KMS-11 (cell line): ENCODE measurements at regions not wholly inside any gene's neighbourhood (a gene's known extent, or its start where the extent isn't known, plus 50 kb on each side); places are given as distances from the start of the nearest gene placed in this dataset.

Source experiments
- H2AFZ ChIP-seq: fragments of 200-600 bp; sonication (generic); 2 replicates; pipeline ENCODE4 v1.6.1; 2016; ENCODE audit warnings: antibody characterized with exemption, mixed run types, low read depth
- H3K27ac ChIP-seq: fragments of 200-600 bp; sonication (generic); 2 replicates; pipeline ENCODE4 v1.6.1; 2016; ENCODE audit warnings: mild to moderate bottlenecking, mixed run types
- H3K27me3 ChIP-seq: fragments of 200-600 bp; sonication (generic); 2 replicates; pipeline ENCODE4 v1.6.1; 2017; ENCODE audit warnings: mild to moderate bottlenecking, low read depth, mixed run types, moderate library complexity; ENCODE audit not compliant: insufficient read depth
- H3K36me3 ChIP-seq: fragments of 200-600 bp; sonication (generic); 2 replicates; pipeline ENCODE4 v1.6.1; 2017; ENCODE audit warnings: mild to moderate bottlenecking, mixed run types; ENCODE audit not compliant: insufficient read depth
- H3K4me1 ChIP-seq: fragments of 200-600 bp; sonication (generic); 2 replicates; pipeline ENCODE4 v1.6.1; 2016; ENCODE audit warnings: mild to moderate bottlenecking, low read depth, mixed run types; ENCODE audit not compliant: poor library complexity, severe bottlenecking
- H3K4me2 ChIP-seq: fragments of 200-600 bp; sonication (generic); 2 replicates; pipeline ENCODE4 v1.7.0; 2016; ENCODE audit warnings: mild to moderate bottlenecking, mixed run types
- H3K4me3 ChIP-seq: fragments of 200-600 bp; sonication (generic); IDR thresholded peaks from 2 replicates; pipeline ENCODE4 v1.6.1; 2017; ENCODE audit warnings: low read depth, low read length, mixed read lengths; ENCODE audit not compliant: insufficient read depth
- H3K79me2 ChIP-seq: fragments of 200-600 bp; sonication (generic); 2 replicates; pipeline ENCODE4 v1.6.1; 2016; ENCODE audit warnings: low read depth, mixed run types; ENCODE audit not compliant: insufficient read depth
- H3K9ac ChIP-seq: fragments of 200-600 bp; sonication (generic); 2 replicates; pipeline ENCODE4 v1.6.1; 2016; ENCODE audit warnings: mild to moderate bottlenecking, mixed run types
- H4K20me1 ChIP-seq: fragments of 200-600 bp; sonication (generic); 2 replicates; pipeline ENCODE4 v1.6.1; 2016; ENCODE audit warnings: mild to moderate bottlenecking, mixed run types; ENCODE audit not compliant: insufficient read depth
- TF ChIP-seq, protein P1 (sequence below): fragments of 200-600 bp; sonication (generic); conservative IDR thresholded peaks from 2 replicates; pipeline ENCODE4 v1.6.1; 2017; ENCODE audit warnings: low read depth, mild to moderate bottlenecking, antibody characterized with exemption, low read length, moderate library complexity, mixed read lengths

DNA sequence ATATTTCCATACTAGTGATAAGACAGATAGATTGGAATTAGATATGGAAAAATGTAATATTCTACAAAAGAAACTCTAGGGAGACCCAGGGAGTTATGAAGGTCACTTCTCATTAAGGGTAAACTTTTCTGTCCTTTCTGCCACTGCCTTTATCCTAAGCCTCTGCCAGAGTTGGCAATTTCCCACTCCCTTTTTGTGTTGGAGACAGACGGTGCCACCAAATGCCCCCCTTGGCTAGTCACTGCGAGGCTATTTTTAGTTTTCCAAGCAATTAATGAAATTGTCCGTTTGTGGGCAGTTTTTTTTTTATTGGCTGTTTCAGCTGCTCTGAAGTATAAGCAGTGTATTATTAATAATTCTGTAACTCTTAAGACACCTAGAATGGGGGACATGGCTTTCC lies 67.6 kb upstream of the TENM4 start:
- Histone ChIP-seq H3K79me2 (no peaks in the 10 kb centered on the region), H3K4me2 (no peak overlapping the region), H3K4me1 (no peaks in the 10 kb centered on the region), H3K27ac (no peak overlapping the region), H3K27me3 (no peaks in the 10 kb centered on the region), H3K4me3 (no peak overlapping the region), H3K9ac (no peak overlapping the region), H2AFZ (no peak overlapping the region), H4K20me1 (no peaks in the 10 kb centered on the region), H3K36me3 (no peaks in the 10 kb centered on the region)
- TF ChIP-seq, protein P1, sequence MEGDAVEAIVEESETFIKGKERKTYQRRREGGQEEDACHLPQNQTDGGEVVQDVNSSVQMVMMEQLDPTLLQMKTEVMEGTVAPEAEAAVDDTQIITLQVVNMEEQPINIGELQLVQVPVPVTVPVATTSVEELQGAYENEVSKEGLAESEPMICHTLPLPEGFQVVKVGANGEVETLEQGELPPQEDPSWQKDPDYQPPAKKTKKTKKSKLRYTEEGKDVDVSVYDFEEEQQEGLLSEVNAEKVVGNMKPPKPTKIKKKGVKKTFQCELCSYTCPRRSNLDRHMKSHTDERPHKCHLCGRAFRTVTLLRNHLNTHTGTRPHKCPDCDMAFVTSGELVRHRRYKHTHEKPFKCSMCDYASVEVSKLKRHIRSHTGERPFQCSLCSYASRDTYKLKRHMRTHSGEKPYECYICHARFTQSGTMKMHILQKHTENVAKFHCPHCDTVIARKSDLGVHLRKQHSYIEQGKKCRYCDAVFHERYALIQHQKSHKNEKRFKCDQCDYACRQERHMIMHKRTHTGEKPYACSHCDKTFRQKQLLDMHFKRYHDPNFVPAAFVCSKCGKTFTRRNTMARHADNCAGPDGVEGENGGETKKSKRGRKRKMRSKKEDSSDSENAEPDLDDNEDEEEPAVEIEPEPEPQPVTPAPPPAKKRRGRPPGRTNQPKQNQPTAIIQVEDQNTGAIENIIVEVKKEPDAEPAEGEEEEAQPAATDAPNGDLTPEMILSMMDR, result no peak

DNA sequence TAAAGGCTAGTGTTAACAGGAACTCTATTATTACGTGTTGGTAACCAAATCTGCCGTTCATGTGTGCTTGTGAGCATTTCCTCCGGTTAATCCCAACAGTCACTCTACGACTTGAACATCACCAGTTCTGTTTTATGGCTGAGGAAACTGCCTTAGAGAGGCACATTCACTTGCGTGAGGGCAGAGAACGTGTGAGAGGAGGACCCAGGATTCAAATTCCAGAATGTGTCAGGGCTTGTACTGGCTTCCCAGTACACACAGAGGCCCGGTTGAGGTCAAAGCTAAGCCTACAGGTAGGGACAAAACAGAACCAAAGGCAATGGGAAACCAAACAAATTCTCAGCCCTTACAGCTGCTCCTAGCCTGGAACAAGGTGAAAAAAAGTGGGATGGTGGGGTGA lies 66.9 kb upstream of the TENM4 start:
- Histone ChIP-seq H3K36me3 (no peaks in the 10 kb centered on the region), H3K9ac (no peak overlapping the region), H3K4me1 (no peaks in the 10 kb centered on the region), H3K27ac (no peak overlapping the region), H3K27me3 (no peaks in the 10 kb centered on the region), H3K4me3 (no peak overlapping the region), H4K20me1 (no peaks in the 10 kb centered on the region), H2AFZ (no peak overlapping the region), H3K79me2 (no peaks in the 10 kb centered on the region), H3K4me2 (no peak overlapping the region)
- TF ChIP-seq, protein P1, result no peak

DNA sequence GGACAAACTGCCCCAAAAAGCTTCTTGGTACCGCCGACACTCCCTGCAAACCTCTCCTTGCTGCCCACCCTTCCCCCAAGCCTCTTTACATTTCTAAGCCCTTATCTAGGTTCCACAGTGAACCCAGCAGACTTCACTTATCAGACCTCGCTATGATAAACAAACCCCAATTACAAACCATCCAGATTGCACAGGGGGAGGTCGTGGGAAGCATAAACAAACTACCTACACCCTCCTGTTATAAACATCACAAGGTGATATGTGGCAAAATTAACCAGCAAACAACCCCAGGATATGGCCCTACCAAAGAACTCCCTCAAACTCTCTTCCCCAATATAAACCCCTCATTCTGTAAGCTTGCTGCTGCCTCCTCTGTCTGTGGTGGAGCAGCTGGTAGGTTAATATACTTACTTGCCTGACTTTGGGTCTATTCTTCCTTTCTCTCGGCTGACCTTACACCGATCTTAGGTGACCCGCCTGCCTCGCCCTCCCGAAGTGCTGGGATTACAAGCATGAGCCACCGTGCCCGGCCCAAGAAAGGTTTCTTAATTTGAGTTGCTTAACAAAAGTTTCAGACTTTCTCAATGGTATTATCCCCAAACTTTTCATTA lies 66.0 kb upstream of the TENM4 start:
- no peaks in the 10 kb centered on the region for H3K4me1 ChIP-seq
- H3K36me3 ChIP-seq, result no peaks in the 10 kb centered on the region
- H3K4me2 ChIP-seq, result no peak overlapping the region
- TF ChIP-seq, protein P1, result no peak
- H4K20me1 ChIP-seq, result no peaks in the 10 kb centered on the region
- no peak overlapping the region for H3K9ac ChIP-seq
- no peaks in the 10 kb centered on the region for H3K79me2 ChIP-seq
- no peak overlapping the region for H2AFZ ChIP-seq
- no peak overlapping the region for H3K27ac ChIP-seq
- H3K4me3 ChIP-seq, result no peak overlapping the region
- H3K27me3 ChIP-seq, result no peaks in the 10 kb centered on the region

DNA sequence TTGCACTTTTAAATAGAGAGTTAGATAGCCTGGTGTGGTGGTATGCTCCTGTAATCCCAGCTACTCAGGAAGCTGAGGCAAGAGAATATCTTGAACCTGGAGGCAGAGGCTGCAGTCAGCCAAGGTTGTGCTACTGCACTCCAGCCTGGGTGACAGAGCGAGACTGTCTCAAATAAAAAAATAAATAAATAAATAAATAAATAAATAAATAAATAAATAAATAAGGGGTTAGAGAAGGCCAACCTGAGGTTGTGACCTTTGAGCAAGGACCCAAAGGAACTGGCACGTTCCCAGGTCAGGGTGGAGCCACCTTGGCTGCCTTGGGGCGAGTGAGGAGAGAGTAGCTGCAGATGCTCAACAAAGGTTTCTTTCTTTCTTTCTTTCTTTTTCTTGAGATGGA lies 65.3 kb upstream of the TENM4 start:
- no peaks in the 10 kb centered on the region for H3K36me3 ChIP-seq
- no peak overlapping the region for H2AFZ ChIP-seq
- no peak overlapping the region for H3K4me2 ChIP-seq
- no peaks in the 10 kb centered on the region for H3K79me2 ChIP-seq
- no peak overlapping the region for H3K9ac ChIP-seq
- no peaks in the 10 kb centered on the region for H4K20me1 ChIP-seq
- H3K27ac ChIP-seq, result no peak overlapping the region
- H3K27me3 ChIP-seq, result no peaks in the 10 kb centered on the region
- TF ChIP-seq, protein P1, result no peak
- no peaks in the 10 kb centered on the region for H3K4me1 ChIP-seq
- H3K4me3 ChIP-seq, result no peak overlapping the region
